Stimulated activated naive B cell treated with anti-CD40 and anti-IgM and Interleukin-4, amounts not matched to agents 10 μg/mL and 1 μg/mL and 100 μg/mL, for 72 hours (primary cell): ENCODE measurements at regions not wholly inside any gene's neighbourhood (a gene's known extent, or its start where the extent isn't known, plus 50 kb on each side); places are given as distances from the start of the nearest gene placed in this dataset.

Source experiments
- ATAC-seq, 2 donors: fragments of 150-1000 bp; cut with Tn5 transposase; replicated peaks; 2 replicates each; pipeline ENCODE4 v1.10.0; 2021; ENCODE audit warnings: moderate library complexity in 1 of 2
- DNase-seq: peaks from one replicate; pipeline ENCODE4 v3.0.0; 2021
- H3K27ac Mint-ChIP-seq: one replicate; pipeline ENCODE4 v1.8.0; 2022; ENCODE audit warnings: mild to moderate bottlenecking, mixed read lengths
- H3K27me3 Mint-ChIP-seq, 2 donors: one replicate each; pipeline ENCODE4 v1.8.0; 2022; ENCODE audit warnings: mixed read lengths in 2 of 2
- H3K36me3 Mint-ChIP-seq, 2 donors: one replicate each; pipeline ENCODE4 v1.8.0; 2022; ENCODE audit warnings: mixed read lengths in 2 of 2, mild to moderate bottlenecking in 1 of 2
- H3K4me1 Mint-ChIP-seq, 2 donors: one replicate each; pipeline ENCODE4 v1.8.0; 2022; ENCODE audit warnings: mixed read lengths in 2 of 2, mild to moderate bottlenecking in 1 of 2
- H3K4me3 Mint-ChIP-seq, 2 donors: one replicate each; pipeline ENCODE4 v1.8.0; 2022; ENCODE audit warnings: mild to moderate bottlenecking in 2 of 2, mixed read lengths in 2 of 2, moderate library complexity in 1 of 2
- H3K9me3 Mint-ChIP-seq, 2 donors: one replicate each; pipeline ENCODE4 v1.8.0; 2022; ENCODE audit warnings: mixed read lengths in 2 of 2, mild to moderate bottlenecking in 1 of 2

GRCh38 chr5:57094753-57095683 is 78.8 kb upstream of the GPBP1 start:
- H3K4me3 Mint-ChIP-seq = no peak overlapping the region
- peaks cover 12 to 27% of the 10 kb centered on the region in 2 donors for H3K4me1 Mint-ChIP-seq
- DNase-seq (no peak), ATAC-seq (no peak)
- H3K27ac Mint-ChIP-seq = peak overlapping the region; percentile 59
- H3K27me3 Mint-ChIP-seq = no peaks in the 10 kb centered on the region
- H3K9me3 Mint-ChIP-seq = peaks cover 28 to 30% of the 10 kb centered on the region in 2 donors
- peaks cover 31 to 38% of the 10 kb centered on the region in 2 donors for H3K36me3 Mint-ChIP-seq

GRCh38 chr5:57097526-57097925 is 76.3 kb upstream of the GPBP1 start:
- DNase-seq (peak; percentile 55), ATAC-seq (peak; percentile 76 to 84)
- Mint-ChIP-seq H3K9me3 (peaks cover 30 to 31% of the 10 kb centered on the region in 2 donors), H3K4me3 (peak overlapping the region; percentile 13 to 23), H3K27me3 (no peaks in the 10 kb centered on the region), H3K36me3 (peaks cover 31 to 40% of the 10 kb centered on the region in 2 donors), H3K27ac (peak overlapping the region; percentile 77), H3K4me1 (peaks cover 12 to 27% of the 10 kb centered on the region in 2 donors)

DNA sequence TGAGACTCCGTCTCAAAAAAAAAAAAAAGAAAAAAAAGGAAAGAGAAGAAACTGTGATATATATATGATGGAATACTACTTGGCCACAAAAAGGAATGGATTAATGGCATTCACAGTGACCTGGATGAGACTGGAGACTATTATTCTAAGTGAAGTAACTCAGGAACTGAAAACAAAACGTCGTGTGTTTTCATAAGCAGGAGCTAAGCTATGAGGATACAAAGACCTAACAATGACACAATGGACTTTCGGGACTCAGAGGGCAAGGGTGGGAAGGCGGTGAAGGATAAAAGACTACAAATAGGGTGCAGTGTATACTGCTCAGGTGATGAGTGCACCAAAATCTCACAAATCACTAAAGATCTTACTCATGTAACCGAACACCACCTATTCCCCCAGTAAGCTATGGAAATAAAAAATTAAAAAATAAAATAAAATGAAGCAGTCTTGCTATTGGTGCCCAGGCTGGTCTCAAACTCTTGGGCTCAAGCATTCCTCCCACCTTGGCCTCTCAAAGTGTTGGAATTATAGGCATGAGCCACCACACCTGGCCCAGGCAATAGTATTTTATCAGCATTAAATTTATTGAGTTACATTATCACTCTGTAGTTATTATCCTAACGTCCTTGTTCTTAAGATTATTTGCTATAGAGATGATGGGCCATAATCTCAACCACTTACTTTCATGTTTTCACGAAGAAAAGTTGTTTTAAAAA is 71.5 kb upstream of the GPBP1 start:
- peaks cover 12 to 15% of the 10 kb centered on the region in 2 donors for H3K9me3 Mint-ChIP-seq
- H3K27ac Mint-ChIP-seq = no peak overlapping the region

GRCh38 chr5:57102905-57103255 is 71.0 kb upstream of the GPBP1 start:
- Mint-ChIP-seq H3K9me3 (peaks cover 6 to 10% of the 10 kb centered on the region in 2 donors), H3K27me3 (peaks cover 6 to 7% of the 10 kb centered on the region in 2 donors), H3K27ac (no peak overlapping the region), H3K4me1 (peaks cover 0 to under 1% of the 10 kb centered on the region in 2 donors), H3K36me3 (peaks cover 6 to 11% of the 10 kb centered on the region in 2 donors), H3K4me3 (no peak overlapping the region)
- ATAC-seq = no peak
- no peak for DNase-seq

More for the DNA sequence above, 71.5 kb upstream of the GPBP1 start:
- ATAC-seq (no peak), DNase-seq (no peak)
- H3K36me3 Mint-ChIP-seq = peaks cover 10 to 16% of the 10 kb centered on the region in 2 donors
- peaks cover 5 to 6% of the 10 kb centered on the region in 2 donors for H3K4me1 Mint-ChIP-seq
- H3K27me3 Mint-ChIP-seq = peaks cover 6 to 7% of the 10 kb centered on the region in 2 donors
- no peak overlapping the region for H3K4me3 Mint-ChIP-seq

DNA sequence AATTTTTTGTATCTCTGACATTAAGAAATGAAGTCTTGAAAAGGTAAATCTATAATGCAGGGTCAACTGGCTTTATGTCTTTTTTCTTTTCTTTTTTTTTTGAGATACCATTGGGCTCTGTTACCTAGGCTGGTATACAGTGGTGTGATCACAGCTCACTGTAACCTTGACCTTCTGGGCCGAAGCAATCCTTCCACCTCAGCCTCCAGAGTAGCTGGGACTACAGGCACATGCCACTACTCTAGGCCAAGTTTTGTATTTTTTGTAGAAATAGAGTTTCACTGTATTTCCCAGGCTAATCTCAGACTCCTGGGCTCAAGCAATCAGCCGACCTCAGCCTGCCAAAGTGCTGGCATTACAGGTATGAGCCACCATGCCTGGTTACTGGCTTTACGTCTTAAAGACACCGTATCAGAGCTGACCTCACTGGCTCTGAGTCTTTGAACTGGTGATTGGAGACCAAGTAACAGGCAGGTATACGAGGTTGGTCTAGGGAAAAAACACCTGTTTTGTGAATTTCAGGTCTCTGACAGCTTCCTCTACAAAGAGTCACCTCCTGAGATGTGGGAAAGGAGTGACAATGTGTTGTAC is 70.4 kb upstream of the GPBP1 start:
- Mint-ChIP-seq H3K4me3 (no peak overlapping the region), H3K9me3 (peaks cover 4 to 8% of the 10 kb centered on the region in 2 donors), H3K27me3 (peaks cover 6 to 7% of the 10 kb centered on the region in 2 donors), H3K36me3 (peaks cover 5 to 9% of the 10 kb centered on the region in 2 donors), H3K27ac (no peak overlapping the region), H3K4me1 (no peaks in the 10 kb centered on the region)
- ATAC-seq (no peak), DNase-seq (no peak)

DNA sequence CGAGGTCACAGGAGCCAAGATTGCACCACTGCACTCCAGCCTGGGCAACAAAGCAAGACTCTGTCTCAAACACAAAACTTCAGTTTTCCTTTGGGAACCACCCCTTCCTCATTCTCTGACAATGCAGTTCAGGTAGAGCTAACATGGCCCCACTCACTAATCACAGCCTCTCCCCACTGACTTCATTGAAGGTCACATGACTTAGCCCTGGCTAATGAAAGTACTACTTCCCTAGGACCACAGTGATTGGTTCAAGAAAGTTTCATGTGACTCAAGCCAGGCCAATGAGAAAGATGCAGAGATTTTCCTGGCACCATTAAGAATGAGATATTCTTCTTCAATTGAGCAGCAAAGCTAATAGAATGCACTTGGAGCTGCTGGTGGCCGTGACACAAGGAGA is 67.2 kb upstream of the GPBP1 start:
- no peak for DNase-seq
- H3K4me1 Mint-ChIP-seq = no peaks in the 10 kb centered on the region
- H3K9me3 Mint-ChIP-seq = peaks cover 0 to 4% of the 10 kb centered on the region in 2 donors
- no peaks in the 10 kb centered on the region for H3K36me3 Mint-ChIP-seq
- H3K27me3 Mint-ChIP-seq = peaks cover 6 to 7% of the 10 kb centered on the region in 2 donors
- H3K27ac Mint-ChIP-seq = no peak overlapping the region
- ATAC-seq = no peak
- H3K4me3 Mint-ChIP-seq = no peak overlapping the region

GRCh38 chr5:57111993-57112392 is 61.9 kb upstream of the GPBP1 start:
- no peak overlapping the region for H3K27ac Mint-ChIP-seq
- ATAC-seq (peak in 1 of 2 donors; percentile 14), DNase-seq (no peak)
- H3K4me1 Mint-ChIP-seq = peaks cover 0 to 2% of the 10 kb centered on the region in 2 donors
- no peaks in the 10 kb centered on the region for H3K9me3 Mint-ChIP-seq
- no peaks in the 10 kb centered on the region for H3K27me3 Mint-ChIP-seq
- H3K36me3 Mint-ChIP-seq = no peaks in the 10 kb centered on the region
- H3K4me3 Mint-ChIP-seq = no peak overlapping the region

- H3K4me3 Mint-ChIP-seq = no peak overlapping the region
- no peak for DNase-seq
- H3K4me1 Mint-ChIP-seq = peaks cover 5 to 8% of the 10 kb centered on the region in 2 donors
- no peak for ATAC-seq
- no peaks in the 10 kb centered on the region for H3K27me3 Mint-ChIP-seq
- no peak overlapping the region for H3K27ac Mint-ChIP-seq
- H3K36me3 Mint-ChIP-seq = no peaks in the 10 kb centered on the region
- H3K9me3 Mint-ChIP-seq = no peaks in the 10 kb centered on the region
These were observed 60.4 kb upstream of the GPBP1 start for GRCh38 chr5:57113481-57113880.

- ATAC-seq (peak; percentile 96), DNase-seq (peak; percentile 29)
- Mint-ChIP-seq H3K4me3 (no peak overlapping the region), H3K27me3 (no peaks in the 10 kb centered on the region), H3K36me3 (peaks cover 0 to 1% of the 10 kb centered on the region in 2 donors), H3K4me1 (peaks cover 5 to 8% of the 10 kb centered on the region in 2 donors), H3K9me3 (peaks cover under 1 to 1% of the 10 kb centered on the region in 2 donors), H3K27ac (peak overlapping the region; percentile 43)
These were observed 56.3 kb upstream of the GPBP1 start for GRCh38 chr5:57117596-57117995.

DNA sequence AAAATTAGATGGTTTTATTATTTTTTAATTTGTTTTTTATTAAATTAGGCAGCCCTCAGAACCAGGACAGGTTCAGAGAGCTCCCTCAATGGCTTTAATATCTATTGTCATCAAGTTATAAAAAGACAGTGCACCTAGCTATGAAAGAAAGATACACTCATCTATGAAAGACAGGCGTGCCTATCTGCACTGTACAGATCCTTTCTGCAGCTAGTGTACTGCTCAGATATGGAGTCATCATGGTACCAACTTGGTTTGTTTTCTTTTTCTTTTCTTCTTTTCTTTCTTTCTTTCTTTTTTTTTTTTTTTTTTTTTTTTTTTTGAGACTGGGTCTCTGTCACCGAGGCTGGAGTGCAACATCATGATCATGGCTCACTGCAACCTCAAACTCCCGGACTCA is 54.8 kb upstream of the GPBP1 start:
- no peak for ATAC-seq
- Mint-ChIP-seq H3K36me3 (peaks cover 0 to 4% of the 10 kb centered on the region in 2 donors), H3K4me3 (no peak overlapping the region), H3K4me1 (peaks cover 5 to 8% of the 10 kb centered on the region in 2 donors), H3K9me3 (peaks cover 5 to 7% of the 10 kb centered on the region in 2 donors), H3K27me3 (no peaks in the 10 kb centered on the region), H3K27ac (no peak overlapping the region)
- no peak for DNase-seq

GRCh38 chr5:57124014-57124413 is 49.8 kb upstream of the GPBP1 start:
- Mint-ChIP-seq H3K27me3 (no peaks in the 10 kb centered on the region), H3K4me1 (no peaks in the 10 kb centered on the region)
- no peak for DNase-seq

More at GRCh38 chr5:57124014-57124413, 49.8 kb upstream of the GPBP1 start:
- peaks cover 0 to 4% of the 10 kb centered on the region in 2 donors for H3K36me3 Mint-ChIP-seq
- H3K4me3 Mint-ChIP-seq = no peak overlapping the region
- H3K9me3 Mint-ChIP-seq = peaks cover 5 to 8% of the 10 kb centered on the region in 2 donors
- no peak for ATAC-seq
- no peak overlapping the region for H3K27ac Mint-ChIP-seq
